ENCODE measurements at regions not wholly inside any gene's neighbourhood (a gene's known extent, or its start where the extent isn't known, plus 50 kb on each side); places are given as distances from the start of the nearest gene placed in this dataset.

DNA sequence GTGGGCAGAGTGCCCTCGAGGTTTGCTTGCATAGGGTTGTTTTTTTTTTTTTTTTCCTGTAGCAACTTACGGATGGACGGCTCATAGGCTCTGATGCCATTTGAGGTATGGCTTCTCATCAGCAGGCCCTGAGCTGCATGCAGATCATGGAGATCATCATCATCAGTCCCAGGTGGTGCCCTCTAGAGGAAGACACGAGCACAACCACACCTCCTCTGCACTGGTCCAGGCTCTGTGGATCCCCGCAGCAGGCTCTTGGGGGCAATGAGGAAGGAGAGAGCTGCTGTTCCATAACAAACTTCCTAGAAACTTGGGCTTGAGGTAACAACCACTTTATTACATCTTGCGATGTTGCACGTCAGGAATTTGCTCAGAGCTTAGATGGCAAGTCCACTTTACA is 132.7 kb upstream of the CXCL12 start:
- WGBS (ENCODE audit: insufficient coverage): 75% methylated on average over 6 of the region's 7 CpGs
- H3K27ac Mint-ChIP-seq: no peak overlapping the region

GRCh38 chr10:44519361-44519760 is 134.5 kb upstream of the CXCL12 start:
- ATAC-seq (no peak), DNase-seq (no peak)
- Histone ChIP-seq H3K27ac (ENCODE audit: low read length) (no peak overlapping the region), H3K36me3 (ENCODE audit: control insufficient read depth, insufficient read depth, low read length) (no peaks in the 10 kb centered on the region), H3K4me3 (ENCODE audit: low read length) (no peak overlapping the region), H3K9me3 (ENCODE audit: control insufficient read depth, insufficient read depth, low read length) (no peaks in the 10 kb centered on the region), H3K27me3 (ENCODE audit: control insufficient read depth, insufficient read depth, low read length) (no peaks in the 10 kb centered on the region), H3K4me1 (ENCODE audit: control insufficient read depth, insufficient read depth, low read length) (no peaks in the 10 kb centered on the region)
- Mint-ChIP-seq H3K4me3 (no peak overlapping the region), H3K4me1 (no peaks in the 10 kb centered on the region), H3K36me3 (no peaks in the 10 kb centered on the region), H3K27ac (no peak overlapping the region), H3K9me3 (no peaks in the 10 kb centered on the region), H3K27me3 (ENCODE audit: low read depth in 2 of 2) (no peaks in the 10 kb centered on the region)
- intact Hi-C loops (cut with micrococcal nuclease): no loop called here
- TF ChIP-seq, protein P1, sequence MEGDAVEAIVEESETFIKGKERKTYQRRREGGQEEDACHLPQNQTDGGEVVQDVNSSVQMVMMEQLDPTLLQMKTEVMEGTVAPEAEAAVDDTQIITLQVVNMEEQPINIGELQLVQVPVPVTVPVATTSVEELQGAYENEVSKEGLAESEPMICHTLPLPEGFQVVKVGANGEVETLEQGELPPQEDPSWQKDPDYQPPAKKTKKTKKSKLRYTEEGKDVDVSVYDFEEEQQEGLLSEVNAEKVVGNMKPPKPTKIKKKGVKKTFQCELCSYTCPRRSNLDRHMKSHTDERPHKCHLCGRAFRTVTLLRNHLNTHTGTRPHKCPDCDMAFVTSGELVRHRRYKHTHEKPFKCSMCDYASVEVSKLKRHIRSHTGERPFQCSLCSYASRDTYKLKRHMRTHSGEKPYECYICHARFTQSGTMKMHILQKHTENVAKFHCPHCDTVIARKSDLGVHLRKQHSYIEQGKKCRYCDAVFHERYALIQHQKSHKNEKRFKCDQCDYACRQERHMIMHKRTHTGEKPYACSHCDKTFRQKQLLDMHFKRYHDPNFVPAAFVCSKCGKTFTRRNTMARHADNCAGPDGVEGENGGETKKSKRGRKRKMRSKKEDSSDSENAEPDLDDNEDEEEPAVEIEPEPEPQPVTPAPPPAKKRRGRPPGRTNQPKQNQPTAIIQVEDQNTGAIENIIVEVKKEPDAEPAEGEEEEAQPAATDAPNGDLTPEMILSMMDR (IDR thresholded peaks at IDR 0.05): no peak
- 71% methylated on average over 1 of the region's 2 CpGs for WGBS (ENCODE audit: insufficient coverage)

More for the DNA sequence above, 132.7 kb upstream of the CXCL12 start:
- no peaks in the 10 kb centered on the region for H3K36me3 Mint-ChIP-seq
- intact Hi-C loops (cut with micrococcal nuclease): no loop called here
- no peak for DNase-seq
- H3K4me3 ChIP-seq (ENCODE audit: low read length): no peak overlapping the region
- TF ChIP-seq, protein P1 (IDR thresholded peaks at IDR 0.05): no peak
- no peak for ATAC-seq
- no peaks in the 10 kb centered on the region for H3K9me3 Mint-ChIP-seq
- H3K4me1 ChIP-seq (ENCODE audit: control insufficient read depth, insufficient read depth, low read length): no peaks in the 10 kb centered on the region
- no peaks in the 10 kb centered on the region for H3K36me3 ChIP-seq (ENCODE audit: control insufficient read depth, insufficient read depth, low read length)
- H3K27me3 ChIP-seq (ENCODE audit: control insufficient read depth, insufficient read depth, low read length): no peaks in the 10 kb centered on the region
- H3K27ac ChIP-seq (ENCODE audit: low read length): no peak overlapping the region
- no peak overlapping the region for H3K4me3 Mint-ChIP-seq
- no peaks in the 10 kb centered on the region for H3K27me3 Mint-ChIP-seq (ENCODE audit: low read depth in 2 of 2)
- no peaks in the 10 kb centered on the region for H3K9me3 ChIP-seq (ENCODE audit: control insufficient read depth, insufficient read depth, low read length)
- H3K4me1 Mint-ChIP-seq: no peaks in the 10 kb centered on the region

GRCh38 chr10:44520651-44521050 is 135.8 kb upstream of the CXCL12 start:
- no peak for DNase-seq
- no peaks in the 10 kb centered on the region for H3K9me3 Mint-ChIP-seq
- no peak for ATAC-seq
- 100% methylated on average over 2 of the region's 2 CpGs for WGBS (ENCODE audit: insufficient coverage)
- Histone ChIP-seq H3K9me3 (ENCODE audit: control insufficient read depth, insufficient read depth, low read length) (no peaks in the 10 kb centered on the region), H3K27ac (ENCODE audit: low read length) (no peak overlapping the region), H3K27me3 (ENCODE audit: control insufficient read depth, insufficient read depth, low read length) (no peaks in the 10 kb centered on the region), H3K4me3 (ENCODE audit: low read length) (no peak overlapping the region), H3K36me3 (ENCODE audit: control insufficient read depth, insufficient read depth, low read length) (no peaks in the 10 kb centered on the region), H3K4me1 (ENCODE audit: control insufficient read depth, insufficient read depth, low read length) (no peaks in the 10 kb centered on the region)
- TF ChIP-seq, protein P1 (IDR thresholded peaks at IDR 0.05): no peak
- no peak overlapping the region for H3K4me3 Mint-ChIP-seq
- intact Hi-C loops (cut with micrococcal nuclease): loop anchor here (10.0 kb wide), 1 partner anchor 56 kb away; no protein-coding TSS in a partner anchor
- no peaks in the 10 kb centered on the region for H3K4me1 Mint-ChIP-seq
- no peak overlapping the region for H3K27ac Mint-ChIP-seq
- H3K36me3 Mint-ChIP-seq: no peaks in the 10 kb centered on the region
- no peaks in the 10 kb centered on the region for H3K27me3 Mint-ChIP-seq (ENCODE audit: low read depth in 2 of 2)

DNA sequence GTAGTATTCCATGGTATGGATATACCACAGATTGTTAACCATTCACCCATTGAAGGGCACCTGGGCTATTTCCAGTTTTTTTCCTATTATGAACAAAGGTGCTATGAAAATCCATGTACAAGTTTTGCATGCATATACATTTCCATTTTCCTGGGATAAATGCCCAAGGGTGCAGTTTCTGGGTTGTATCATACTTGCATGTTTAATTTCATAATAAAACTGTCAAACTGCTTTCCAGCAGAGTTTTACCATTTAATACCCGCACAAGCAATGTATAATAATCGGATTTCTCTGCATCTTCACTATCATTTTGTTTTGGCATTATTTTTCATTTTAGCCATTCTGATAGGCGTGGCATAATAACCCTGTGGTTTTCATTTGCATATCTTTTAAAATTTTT is 154.3 kb upstream of the CXCL12 start:
- TF ChIP-seq, protein P1 (IDR thresholded peaks at IDR 0.05): no peak
- H3K36me3 ChIP-seq (ENCODE audit: control insufficient read depth, insufficient read depth, low read length): no peaks in the 10 kb centered on the region
- Mint-ChIP-seq H3K27ac (no peak overlapping the region), H3K4me1 (peaks cover 0 to 4% of the 10 kb centered on the region in 2 donors), H3K9me3 (peaks cover 0 to 2% of the 10 kb centered on the region in 2 donors), H3K4me3 (no peak overlapping the region), H3K36me3 (peaks cover 6% of the 10 kb centered on the region), H3K27me3 (ENCODE audit: low read depth in 2 of 2) (no peaks in the 10 kb centered on the region)
- no peaks in the 10 kb centered on the region for H3K9me3 ChIP-seq (ENCODE audit: control insufficient read depth, insufficient read depth, low read length)
- ATAC-seq (no peak), DNase-seq (no peak)
- H3K27ac ChIP-seq (ENCODE audit: low read length): no peak overlapping the region
- H3K4me3 ChIP-seq (ENCODE audit: low read length): no peak overlapping the region
- 100% methylated on average over 3 of the region's 3 CpGs for WGBS (ENCODE audit: insufficient coverage)
- H3K4me1 ChIP-seq (ENCODE audit: control insufficient read depth, insufficient read depth, low read length): no peaks in the 10 kb centered on the region
- intact Hi-C loops (cut with micrococcal nuclease): no loop called here
- no peaks in the 10 kb centered on the region for H3K27me3 ChIP-seq (ENCODE audit: control insufficient read depth, insufficient read depth, low read length)

All from natural killer cell (primary cell).